GM18861 (cell line): ENCODE measurements at regions not wholly inside any gene's neighbourhood (a gene's known extent, or its start where the extent isn't known, plus 50 kb on each side); places are given as distances from the start of the nearest gene placed in this dataset.
"Not testable (repeated sequence)": the region's sequence is repeated elsewhere in the genome, so short reads cannot be mapped to it uniquely, and the experiment has no call there.

Source experiments
- ATAC-seq: cut with Tn5 transposase; IDR thresholded peaks from one replicate; pipeline ENCODE4 v1.9.1; 2021; ENCODE audit not compliant: unreplicated experiment

DNA sequence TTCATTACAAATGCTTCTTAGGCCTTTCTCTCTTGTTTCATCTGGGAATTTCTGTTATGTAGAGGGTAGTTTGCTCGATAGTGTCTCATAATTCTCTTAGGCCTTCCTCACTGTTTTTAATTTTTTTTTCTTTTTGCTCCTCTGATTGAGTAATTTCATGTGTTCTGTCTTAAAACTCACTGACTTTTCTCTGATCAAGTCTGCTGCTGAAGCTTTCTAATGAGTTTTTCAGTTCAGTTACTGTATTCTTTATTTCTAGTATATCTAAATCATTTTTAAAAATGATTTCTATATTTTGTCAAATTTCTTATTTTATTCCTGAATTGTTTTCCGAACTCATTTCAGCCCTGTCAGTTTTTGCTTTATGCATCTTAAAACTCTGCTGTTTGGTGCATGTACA, 228.0 kb downstream of the MID1IP1 start:
- ATAC-seq = no peak

DNA sequence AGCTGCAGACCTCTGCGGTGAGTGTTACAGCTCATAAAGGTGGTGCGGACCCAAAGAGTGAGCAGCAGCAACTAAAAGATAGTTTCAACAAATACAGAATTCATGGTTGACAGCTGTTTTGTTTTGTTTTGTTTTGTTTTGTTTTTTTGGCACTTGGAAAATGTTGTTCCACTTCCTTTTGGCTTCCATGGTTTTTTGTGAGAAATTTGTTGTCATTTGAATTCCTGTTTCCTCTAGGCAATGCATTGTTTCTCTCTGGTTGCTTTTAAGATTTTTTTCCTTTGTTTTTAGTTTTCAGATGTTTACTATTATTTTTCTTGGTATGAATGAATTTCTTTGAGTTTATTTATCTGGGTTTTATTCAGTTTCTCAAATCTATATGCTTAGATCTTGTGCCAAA, 229.4 kb downstream of the MID1IP1 start:
- no peak for ATAC-seq

DNA sequence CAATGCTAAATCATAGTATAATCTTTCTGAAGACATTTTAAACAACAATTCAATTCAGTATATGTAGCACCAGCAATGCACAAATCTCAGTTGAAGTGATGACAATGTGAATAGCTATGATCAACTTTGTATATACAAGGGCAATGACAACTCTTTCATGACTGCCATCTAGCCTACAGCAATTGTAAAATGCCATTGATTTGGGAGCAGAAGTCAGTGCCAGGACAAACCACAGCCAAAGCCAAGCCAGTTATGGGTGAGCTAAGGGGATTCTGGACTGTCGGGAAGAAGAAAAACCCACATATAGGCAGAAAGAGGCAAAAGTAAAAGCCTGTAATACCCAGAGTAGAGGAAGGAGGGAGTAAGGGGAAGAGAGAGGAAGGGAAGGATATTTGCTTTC, 238.6 kb downstream of the MID1IP1 start:
- ATAC-seq = no peak

DNA sequence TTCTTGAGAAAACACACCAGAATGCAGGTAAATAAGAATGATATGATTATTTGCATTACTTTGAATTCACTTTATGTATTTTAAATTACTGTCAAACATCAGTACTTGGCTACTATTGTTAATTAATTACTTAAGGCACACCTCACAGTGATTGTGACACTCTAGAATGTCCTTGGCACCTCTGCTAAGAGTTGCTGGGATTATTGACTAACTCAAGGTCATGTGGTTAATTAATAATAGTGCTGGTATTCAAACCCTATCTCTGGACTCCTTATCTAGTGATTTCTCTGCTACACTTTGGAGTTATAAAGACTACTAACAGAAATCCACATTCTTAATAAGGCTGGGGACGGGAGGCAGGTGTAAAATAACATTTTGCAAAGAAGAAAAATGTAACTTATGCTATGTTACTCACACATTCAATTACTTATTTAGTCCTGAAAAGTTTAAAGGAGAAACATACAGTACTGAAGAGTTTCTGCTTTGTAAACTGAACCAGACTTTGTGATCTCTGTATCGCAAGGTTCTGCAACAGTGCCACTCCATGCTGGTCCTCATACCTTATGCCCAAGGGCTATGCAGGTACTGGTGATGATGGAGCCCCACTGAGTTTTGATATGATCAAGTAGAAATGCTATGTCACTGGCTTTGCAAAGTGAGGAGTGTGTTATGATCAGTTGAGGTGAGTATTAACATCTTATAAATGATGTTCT, 242.7 kb downstream of the MID1IP1 start:
- no peak for ATAC-seq

DNA sequence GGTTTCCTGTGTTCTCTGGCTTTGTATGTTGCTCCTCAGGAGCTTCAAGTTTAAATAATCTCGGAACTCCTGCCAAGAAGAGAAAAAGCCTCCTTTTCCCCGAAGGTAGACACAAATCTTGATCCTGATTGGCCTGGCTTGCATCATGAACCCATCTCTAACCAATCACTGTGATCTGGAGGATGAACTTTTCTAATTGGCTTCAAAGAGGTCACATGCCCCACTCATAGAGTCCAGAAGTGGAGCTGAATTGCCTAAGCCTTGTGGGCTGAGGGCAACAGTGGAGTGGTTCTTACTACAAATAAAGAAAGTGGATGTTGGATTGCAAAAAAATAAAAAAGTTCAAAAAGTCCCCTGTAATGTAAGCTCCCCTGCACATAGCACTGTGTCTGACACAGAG, 245.9 kb downstream of the MID1IP1 start:
- no peak for ATAC-seq

DNA sequence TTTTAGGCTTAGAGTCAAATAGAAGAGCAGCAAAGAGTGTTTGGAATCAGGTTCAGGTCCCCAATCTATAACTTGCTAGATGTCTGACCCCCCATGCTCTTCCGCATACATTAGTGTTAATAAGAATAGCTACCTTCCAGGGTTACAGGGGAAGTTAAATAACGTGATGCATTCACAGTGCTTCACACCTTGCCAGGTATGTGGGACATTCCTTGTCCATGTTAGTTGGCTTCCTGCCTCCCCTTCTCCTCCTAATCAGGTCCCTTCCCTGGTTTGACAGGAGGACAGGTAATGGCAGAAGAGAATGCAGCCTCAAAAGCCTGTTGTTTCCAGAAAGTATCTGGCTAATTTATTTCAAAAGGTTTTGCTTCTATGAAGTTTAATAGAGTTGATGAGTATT, 248.7 kb downstream of the MID1IP1 start:
- no peak for ATAC-seq

DNA sequence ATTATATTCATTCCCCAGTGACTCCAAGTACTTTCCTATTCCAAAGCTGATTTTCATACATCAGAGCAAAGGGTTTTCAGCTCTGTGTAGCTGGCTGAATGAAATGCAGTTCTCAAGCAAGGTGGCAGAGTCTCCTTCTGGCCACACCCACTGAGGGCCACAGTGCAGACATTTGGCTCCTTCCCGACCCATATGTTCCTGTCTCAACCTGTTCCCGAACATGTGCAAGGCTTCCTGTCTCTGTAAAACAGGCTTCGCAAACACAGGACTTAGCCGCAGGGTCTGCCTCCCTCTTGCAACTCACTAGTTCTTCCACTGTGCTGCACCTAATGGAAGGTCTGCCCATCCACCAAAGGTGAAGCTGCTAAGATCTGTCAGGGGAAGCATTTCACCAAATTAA, 249.2 kb downstream of the MID1IP1 start:
- no peak for ATAC-seq

DNA sequence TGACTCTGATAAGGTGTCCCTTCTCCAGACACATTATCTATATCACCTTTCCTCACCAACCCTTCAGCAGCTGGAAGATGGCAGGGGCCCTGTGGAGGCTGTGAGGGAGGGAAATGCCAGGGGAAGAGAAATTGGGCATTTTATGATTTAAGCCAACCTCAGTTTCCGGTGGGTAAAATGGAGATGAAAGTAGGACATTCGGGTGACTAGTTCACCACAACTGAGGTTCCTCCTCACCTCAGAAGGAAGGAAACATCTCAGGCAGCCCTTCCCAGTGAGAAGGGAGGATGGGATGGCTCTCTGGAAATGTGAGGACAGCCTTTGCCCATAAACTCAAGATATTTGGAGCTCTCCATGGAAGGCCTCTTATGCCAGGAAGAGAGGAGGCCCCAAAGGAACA, 251.5 kb downstream of the MID1IP1 start:
- ATAC-seq = no peak

DNA sequence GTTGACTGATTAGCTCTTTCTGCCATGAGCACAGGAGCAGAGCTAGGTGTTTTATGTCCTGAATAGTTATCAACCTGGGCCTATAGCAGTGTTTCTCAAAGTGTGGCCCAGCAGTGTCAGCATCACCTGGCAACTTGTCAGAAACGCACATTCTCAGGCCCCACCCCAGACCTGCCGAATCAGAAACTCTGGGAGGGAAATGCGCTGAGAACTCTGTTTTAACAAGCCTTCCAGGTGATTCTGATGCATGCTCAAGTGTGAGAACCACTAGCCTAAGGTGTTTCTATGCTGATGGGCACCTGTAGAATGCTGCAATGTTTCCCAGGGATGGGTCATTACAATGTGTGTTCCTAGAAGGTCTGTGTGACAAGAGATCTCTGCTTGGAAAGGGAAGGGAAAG, 257.5 kb downstream of the MID1IP1 start:
- ATAC-seq = no peak

DNA sequence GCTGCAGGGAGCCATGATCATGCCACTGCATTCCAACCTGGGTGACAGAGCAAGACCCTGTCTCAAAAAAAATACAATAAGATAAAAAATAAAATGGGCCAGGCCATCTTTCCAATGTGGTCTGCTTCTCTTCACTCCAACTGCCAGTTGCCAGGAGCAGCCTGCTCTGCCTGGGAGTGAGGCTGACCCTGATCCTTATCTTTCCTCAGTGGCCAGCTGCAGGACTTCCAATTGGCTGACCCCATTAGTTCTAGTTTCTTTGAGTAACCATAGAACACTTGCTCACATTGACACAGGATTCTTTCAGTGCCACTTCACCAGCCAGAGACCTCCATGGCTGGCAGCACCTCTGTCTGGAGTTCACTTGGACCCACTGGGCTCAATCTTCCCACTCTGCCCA, 258.6 kb downstream of the MID1IP1 start:
- no peak for ATAC-seq

DNA sequence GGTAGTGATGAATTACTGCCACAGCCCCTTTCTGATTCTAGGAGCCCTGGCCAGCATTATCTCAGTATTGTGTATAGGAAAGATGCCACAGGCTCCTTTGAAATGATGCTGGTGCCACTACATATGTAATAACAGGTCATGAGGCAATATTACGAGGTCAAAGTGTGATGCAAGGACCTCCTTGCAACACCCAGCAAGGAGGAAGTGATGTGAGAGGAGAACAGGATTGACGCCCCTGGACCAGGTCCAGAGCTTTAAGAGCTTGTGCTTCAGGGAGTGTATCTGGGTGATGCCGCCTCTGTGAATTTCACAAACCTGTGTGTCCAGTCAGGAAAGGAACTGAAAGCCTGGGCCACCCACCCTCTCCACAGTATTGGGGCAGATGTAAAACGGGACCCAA, 261.8 kb downstream of the MID1IP1 start:
- ATAC-seq = no peak

DNA sequence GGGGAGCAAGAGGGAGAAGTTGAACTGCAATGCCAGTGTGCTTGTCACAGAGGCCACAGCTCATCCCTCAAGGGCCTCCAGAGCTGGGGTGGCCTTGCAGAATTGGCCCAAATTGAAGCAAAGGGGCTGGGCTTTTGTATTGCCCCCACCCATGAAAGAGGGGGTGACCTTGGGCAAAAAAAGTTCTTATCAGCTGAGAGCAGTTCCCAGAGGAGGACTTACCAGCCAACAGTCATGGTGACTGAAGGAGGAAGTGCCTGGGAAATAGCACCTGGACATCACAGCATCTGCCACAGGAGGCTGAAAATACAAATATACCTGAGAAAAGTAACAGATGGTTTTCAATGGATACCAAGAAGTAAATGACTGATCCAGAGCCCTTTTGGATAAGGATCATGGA, 262.4 kb downstream of the MID1IP1 start:
- no peak for ATAC-seq

DNA sequence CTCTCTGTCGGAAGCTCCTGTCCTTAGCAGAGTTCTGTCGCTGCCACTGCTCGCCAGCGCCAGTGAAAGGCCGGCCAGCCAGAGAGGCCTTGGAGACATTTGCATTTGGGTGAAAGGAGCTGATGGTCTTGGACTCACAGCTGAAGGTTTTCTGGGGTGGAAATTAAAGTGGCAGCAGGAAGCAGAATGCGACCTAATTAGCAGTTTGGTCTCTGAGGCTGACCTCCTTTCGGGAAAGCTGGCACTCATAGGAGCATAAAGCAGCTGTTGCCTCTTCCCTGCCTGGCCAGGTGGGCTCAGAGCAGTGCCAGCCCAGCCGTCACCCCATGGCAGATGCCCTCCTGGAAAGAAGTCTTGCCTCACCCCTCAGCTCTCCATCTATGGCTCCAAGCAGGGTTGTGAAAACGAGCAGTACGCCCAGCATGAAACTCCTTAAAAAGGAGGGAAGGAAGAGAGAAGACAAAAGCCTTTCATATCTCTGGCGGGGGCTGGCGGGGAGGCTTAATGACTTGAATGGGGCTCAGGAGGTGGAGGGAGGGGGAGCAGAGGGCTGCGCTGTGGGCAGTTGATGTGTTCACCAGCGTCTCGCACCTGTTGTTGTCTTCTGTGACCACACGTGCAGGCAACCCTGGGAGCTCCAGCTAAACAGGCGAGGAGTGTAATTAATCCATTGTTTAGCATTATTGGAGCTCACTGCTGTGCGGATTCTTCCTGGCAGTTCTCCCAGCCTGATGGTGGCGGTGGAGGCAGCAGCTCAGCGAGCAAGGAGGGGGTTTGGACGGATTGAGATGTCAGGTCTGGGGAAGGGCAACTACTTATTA, 264.0 kb downstream of the MID1IP1 start:
- no peak for ATAC-seq

DNA sequence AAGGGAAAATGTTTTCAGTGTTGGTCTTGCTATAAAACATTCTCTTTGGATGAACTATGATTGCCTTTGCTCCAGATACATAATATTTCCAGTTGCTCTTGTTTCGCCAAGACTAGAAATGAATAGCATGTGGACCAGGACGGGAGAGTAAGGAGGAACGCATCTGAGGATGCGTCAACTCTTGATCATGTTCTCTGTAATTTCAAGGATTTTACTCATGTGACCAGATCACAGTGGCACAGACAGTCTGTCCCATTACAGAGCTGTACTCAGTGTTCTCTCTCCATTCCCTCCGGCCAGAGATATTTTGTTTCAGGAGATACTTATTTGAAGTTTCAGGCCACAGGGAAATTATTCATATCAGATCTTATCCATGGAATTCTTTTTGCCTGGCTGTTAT, 266.6 kb downstream of the MID1IP1 start:
- ATAC-seq = no peak

DNA sequence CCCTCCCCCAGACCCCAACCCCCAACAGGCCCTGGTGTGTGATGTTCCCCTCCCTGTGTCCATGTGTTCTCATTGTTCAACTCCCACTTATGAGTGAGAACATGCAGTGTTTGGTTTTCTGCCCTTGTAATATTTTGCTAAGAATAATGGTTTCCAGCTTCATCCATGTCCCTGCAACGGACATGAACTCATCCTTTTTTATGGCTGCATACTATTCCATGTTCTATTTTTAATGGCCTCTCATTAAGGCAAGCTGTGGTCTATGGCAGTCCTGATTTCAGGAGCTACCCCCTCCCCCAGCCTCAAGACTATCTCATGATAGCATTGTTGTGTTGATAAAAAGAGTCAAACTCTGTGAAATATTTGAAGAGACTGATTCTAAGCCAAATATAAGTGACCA, 267.4 kb downstream of the MID1IP1 start:
- not testable (repeated sequence) for ATAC-seq

DNA sequence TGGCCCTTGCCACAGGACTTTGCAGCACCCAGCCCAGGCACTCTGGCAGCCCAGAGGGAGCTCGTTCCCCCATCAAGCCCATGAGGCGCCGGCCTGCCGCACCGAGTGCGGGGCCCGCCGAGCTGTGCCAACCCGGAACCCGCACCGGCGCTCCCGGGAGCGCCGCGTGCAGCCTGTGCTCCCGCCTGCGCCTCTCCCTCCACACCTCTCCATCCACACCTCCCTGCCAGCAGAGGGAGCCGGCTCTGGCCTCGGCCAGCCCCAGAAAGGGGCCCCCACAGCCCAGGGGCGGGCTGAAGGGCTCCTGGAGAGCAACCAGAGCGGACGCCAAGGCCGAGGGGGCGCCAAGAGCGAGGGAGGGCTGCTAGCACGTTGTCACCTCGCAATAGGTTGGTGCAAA, 268.8 kb downstream of the MID1IP1 start:
- ATAC-seq = no peak

DNA sequence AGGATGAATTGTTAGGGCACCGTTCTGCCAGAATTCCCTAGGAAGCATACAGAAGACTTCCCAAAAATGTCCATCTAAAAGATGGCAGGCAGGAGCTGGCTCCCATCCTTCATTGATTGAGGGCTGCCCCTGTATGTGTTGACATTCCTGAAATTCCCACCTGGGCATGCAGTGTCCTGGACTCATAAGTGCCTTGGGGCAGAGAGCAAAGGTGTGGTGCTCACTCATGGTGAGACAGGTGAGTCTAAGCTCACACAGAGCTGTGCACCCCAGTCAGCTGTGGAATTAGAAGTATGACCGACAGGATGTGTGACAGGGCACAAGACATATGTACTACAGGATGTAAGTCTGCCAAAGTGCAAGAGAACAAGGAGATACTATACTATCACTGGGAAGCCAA, 271.9 kb downstream of the MID1IP1 start:
- ATAC-seq = no peak

DNA sequence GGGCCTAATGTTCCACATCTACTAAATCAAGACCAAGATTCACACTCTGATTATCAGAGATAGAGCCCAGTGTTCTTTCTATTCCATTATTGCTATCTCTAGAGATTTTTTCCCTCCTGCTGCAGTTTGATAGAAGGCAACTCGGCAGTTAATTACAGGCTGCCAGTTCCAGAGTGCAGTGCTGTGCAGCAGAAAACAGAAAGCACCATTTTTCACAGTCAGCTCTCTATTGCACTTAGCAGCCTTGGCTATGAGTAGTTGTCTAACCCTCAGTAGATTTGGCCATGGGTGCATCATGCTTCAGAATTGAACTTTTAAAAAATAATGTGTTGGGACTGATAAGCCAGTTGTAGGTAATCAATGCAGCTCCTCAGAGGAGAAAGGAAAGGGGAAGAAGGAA, 295.3 kb downstream of the MID1IP1 start:
- no peak for ATAC-seq

DNA sequence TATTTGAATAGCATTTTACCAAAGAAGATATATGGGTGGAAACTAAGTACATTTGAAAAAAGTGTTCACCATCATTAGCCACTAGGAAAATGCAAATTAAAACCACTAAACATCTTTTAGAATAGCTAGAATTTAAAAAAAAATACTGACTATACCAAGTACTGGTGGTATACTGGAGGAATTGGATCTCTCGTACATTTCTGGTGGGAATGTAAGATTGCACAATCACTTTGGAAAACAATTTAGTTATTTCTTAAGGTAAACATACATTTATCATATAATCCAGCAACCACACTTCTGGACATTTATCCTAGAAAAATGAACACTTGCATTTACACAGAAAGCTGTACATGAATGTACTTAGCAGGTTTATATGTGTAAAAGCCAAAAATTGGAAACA, 303.5 kb downstream of the MID1IP1 start:
- ATAC-seq = no peak

DNA sequence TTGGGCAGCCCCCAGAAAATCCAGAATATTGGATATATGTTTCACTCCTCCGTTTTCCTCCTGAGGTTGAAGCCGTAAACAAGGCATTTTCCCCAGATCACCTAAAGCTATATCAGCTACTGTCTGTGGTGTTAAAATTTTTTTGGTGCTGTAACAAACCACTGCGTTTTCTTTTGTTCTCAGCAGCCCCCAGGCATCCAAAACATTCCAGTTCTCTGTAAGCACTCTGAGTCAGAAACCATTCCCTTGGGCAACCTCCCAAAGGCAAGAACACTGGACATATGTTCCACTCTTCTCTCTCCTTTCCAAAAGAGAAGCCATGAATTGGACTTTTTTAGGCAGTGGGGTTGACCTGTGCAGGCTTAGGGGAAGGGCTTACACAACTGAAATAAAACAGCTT, 310.9 kb downstream of the MID1IP1 start:
- no peak for ATAC-seq

DNA sequence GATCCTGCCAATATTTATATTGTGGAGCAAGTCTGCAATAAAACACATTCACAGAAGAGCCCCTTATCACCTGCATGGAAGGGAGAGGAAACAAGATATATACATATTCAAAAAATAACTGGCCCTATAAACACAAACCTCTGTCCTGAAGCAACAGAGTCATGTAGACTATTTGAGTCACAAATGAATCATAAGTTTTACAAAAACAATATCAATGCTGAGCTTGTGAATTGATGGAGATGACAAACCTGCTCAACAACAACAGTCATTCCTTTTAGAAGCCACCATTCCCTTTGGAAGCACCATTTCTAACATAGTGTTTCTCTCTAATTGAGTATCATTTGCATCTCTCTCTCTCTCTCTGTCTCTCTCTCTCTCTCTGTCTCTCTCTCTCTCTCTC, 313.9 kb downstream of the MID1IP1 start:
- no peak for ATAC-seq

DNA sequence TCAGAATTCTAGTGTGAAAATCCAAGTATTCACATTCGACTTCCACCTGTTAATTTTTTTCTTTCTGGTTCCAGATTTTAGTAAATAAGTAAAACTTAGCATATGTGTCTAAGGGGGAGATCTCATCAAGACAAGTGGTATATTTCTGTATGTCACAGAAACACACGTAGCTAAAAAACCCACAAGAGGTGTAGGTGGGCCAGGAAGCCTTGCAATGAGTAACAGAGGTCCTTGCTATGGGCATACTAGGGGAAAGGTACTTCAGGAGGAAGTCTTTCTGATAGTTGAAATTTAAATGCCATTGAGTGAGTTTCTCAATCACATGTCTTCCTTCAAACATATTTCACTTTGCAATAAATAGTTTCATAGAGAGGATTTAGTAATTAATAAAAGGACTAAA, 315.8 kb downstream of the MID1IP1 start:
- ATAC-seq = no peak

DNA sequence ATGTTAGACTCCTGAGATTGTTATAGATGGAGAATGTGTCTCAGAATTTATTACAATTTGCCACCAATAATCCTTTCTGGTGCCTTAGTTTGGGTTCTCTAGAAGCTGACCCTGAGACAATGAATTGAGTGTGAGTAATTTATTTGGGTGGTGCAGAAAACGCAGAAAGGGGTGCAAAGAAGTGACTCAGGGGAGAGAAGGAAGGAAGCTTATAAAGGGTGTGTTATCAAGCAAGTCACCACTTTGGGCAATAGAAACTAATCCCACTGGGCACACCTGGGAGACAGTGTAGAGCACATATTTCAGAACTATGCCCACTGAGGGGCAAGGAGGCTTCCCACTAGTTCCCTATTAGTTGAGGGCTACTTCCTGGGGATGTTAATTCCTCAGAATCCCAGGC, 320.6 kb downstream of the MID1IP1 start:
- ATAC-seq = no peak
